ENCODE measurements at regions not wholly inside any gene's neighbourhood (a gene's known extent, or its start where the extent isn't known, plus 50 kb on each side); places are given as distances from the start of the nearest gene placed in this dataset.

- TF ChIP-seq, protein P1, sequence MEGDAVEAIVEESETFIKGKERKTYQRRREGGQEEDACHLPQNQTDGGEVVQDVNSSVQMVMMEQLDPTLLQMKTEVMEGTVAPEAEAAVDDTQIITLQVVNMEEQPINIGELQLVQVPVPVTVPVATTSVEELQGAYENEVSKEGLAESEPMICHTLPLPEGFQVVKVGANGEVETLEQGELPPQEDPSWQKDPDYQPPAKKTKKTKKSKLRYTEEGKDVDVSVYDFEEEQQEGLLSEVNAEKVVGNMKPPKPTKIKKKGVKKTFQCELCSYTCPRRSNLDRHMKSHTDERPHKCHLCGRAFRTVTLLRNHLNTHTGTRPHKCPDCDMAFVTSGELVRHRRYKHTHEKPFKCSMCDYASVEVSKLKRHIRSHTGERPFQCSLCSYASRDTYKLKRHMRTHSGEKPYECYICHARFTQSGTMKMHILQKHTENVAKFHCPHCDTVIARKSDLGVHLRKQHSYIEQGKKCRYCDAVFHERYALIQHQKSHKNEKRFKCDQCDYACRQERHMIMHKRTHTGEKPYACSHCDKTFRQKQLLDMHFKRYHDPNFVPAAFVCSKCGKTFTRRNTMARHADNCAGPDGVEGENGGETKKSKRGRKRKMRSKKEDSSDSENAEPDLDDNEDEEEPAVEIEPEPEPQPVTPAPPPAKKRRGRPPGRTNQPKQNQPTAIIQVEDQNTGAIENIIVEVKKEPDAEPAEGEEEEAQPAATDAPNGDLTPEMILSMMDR (conservative IDR thresholded peaks at IDR 0.05; ENCODE audit: low read depth, low read length): no peak
- H3K4me3 ChIP-seq (ENCODE audit: low read depth, low read length): no peak overlapping the region
- no peak for DNase-seq (ENCODE audit: low read depth)
These were observed 64.2 kb upstream of the UMPS start for GRCh38 chr3:124666067-124666466.

DNA sequence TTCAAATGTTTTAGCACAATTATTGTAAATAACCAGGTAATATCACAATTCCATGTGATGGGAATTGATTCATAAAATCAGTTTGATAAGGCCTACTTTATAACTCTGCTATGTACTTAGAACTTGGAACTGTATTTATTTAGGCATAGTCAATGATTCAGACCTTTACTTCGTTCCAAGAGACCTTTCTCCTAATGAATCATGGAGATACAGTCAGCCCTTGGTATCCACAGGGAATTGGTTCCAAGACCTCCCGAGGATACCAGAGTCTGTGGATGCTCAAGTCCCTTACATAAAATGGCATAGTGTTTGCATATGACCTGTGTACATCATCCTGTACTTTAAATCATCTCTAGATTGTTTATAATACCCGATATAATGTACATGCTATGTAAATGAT is 60.8 kb upstream of the UMPS start:
- DNase-seq (ENCODE audit: low read depth): no peak
- TF ChIP-seq, protein P1 (conservative IDR thresholded peaks at IDR 0.05; ENCODE audit: low read depth, low read length): no peak
- H3K4me3 ChIP-seq (ENCODE audit: low read depth, low read length): no peak overlapping the region

GRCh38 chr3:124671106-124671505 is 59.1 kb upstream of the UMPS start:
- TF ChIP-seq, protein P1 (conservative IDR thresholded peaks at IDR 0.05; ENCODE audit: low read depth, low read length): no peak
- no peak for DNase-seq (ENCODE audit: low read depth)
- no peak overlapping the region for H3K4me3 ChIP-seq (ENCODE audit: low read depth, low read length)

DNA sequence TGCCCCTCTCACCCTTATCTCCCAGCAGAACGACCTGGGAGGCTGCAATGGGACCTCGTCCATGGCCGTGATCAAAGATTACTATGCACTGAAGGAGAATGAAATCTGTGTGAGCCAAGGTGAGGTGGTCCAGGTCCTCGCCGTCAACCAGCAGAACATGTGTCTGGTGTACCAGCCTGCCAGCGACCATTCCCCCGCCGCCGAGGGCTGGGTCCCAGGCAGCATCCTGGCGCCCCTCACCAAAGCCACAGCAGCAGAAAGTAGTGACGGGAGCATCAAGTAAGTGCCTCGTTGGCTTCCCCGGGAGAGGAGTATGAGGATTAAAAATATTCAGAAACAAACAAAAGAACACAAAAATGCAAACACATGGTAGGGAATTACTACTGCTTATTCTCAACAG is 55.9 kb upstream of the UMPS start:
- no peak overlapping the region for H3K4me3 ChIP-seq (ENCODE audit: low read depth, low read length)
- TF ChIP-seq, protein P1 (conservative IDR thresholded peaks at IDR 0.05; ENCODE audit: low read depth, low read length): no peak
- DNase-seq (ENCODE audit: low read depth): no peak

GRCh38 chr3:124676236-124676635 is 54.0 kb upstream of the UMPS start:
- no peak overlapping the region for H3K4me3 ChIP-seq (ENCODE audit: low read depth, low read length)
- no peak for DNase-seq (ENCODE audit: low read depth)
- TF ChIP-seq, protein P1 (conservative IDR thresholded peaks at IDR 0.05; ENCODE audit: low read depth, low read length): no peak

DNA sequence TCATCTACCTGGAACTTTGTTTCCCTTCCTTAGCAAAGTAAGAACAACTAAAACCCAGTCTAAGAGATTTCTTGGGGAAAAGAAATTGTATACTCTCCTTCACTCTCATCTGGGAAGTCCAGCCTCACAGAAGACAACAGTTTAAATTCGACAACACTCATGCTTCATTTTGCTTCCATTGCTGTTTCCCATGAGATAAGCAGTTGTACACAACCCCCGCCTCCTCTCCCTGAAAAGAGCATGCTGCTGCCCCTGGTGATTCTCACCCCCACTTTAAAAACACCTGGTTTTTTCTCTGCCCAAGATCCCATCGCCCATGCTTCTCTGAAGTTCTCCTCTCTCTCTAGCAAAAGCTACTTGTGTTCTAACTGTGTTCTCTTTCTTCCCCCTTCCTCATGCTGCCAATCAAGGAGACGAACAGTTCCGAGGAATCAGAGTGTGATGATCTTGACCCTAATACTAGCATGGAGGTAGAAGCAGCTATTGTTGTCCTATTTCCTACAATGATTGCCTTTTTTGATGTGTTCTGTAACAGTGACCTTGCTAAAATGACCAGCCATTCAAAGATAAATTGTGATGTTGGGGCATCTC is 51.1 kb upstream of the UMPS start:
- DNase-seq (ENCODE audit: low read depth): no peak
- H3K4me3 ChIP-seq (ENCODE audit: low read depth, low read length): no peak overlapping the region
- TF ChIP-seq, protein P1 (conservative IDR thresholded peaks at IDR 0.05; ENCODE audit: low read depth, low read length): no peak

Measured in epithelial cell of proximal tubule (primary cell).